ENCODE measurements at regions not wholly inside any gene's neighbourhood (a gene's known extent, or its start where the extent isn't known, plus 50 kb on each side); places are given as distances from the start of the nearest gene placed in this dataset.
A peak's percentile ranks its signal among the peaks of the same experiment; 100 is the strongest.

DNA sequence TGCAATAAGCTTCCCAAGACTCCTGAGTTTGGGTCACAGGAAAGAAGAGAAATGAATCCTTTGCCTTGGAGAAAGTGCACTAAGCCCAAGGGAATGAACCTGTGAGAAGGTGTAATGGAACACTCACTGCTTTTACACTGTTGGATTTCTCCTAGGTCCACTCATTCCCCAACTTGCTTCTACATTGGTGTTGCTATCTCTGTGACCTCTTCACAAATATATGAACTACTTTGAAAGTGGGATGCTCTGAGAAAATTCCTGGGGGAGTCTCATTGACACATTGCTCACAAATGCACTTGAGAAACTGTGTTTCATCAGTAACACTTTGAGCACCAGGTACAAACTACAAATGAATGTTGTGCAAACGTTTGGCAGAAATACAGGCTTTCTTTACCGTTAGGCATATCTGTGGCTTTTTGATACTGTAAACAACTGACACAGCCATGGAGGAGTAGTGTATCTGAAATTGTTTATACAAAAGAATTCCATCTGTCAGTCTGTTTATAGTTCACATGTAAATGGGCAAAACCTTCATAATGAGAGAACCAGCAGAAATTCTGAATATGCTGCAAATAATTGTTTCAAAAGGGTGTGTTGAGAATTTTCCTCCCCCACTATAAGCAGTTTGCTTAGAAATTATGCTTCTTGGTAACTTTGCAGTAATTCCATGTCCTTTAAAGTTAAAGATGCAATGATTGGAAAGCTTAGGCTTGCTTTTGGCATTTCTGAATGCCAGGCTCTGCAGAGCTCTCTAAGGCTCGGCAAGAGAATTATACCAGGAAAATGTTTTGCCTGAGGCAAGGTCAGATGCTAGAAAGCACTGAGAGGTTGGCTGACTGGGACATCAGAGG is 348.5 kb upstream of the DDHD1 start:
- DNase-seq, result no peak

DNA sequence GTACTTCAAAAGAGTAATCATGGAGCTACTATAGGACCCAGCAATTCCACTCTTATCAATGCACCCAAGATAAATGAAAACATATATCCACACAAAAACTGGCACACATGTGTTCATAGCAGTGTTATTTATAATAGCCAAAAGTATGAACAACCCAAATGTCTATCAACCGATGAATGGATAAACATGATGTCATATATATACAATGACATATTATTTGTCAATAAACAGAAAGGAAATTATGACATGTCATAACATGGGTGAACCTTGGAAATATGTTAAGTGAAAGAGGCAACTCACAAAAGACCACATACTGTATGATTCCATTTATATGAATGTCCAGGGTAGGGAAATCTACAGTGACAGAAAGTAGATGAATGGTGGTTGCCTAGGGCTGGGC is 347.1 kb upstream of the DDHD1 start:
- no peak for DNase-seq

DNA sequence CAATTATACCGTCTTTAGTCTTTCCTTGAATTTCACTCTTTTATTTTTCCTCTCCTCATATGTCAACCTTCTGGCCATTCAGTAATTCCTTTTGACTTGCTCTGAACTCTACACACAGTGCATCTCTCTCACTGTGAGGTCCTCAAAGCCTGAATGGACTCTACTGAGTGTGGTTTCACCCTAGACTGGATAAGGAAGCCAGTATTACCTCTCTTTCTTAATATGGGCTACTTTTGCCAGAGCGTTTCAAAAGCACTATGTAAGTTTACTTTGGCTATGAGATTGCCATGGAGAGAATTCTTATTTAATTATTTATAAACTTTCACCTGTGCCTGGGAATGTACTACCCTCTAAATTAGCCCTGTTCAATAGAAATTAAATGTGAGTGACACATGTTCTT is 343.5 kb upstream of the DDHD1 start:
- no peak for DNase-seq

DNA sequence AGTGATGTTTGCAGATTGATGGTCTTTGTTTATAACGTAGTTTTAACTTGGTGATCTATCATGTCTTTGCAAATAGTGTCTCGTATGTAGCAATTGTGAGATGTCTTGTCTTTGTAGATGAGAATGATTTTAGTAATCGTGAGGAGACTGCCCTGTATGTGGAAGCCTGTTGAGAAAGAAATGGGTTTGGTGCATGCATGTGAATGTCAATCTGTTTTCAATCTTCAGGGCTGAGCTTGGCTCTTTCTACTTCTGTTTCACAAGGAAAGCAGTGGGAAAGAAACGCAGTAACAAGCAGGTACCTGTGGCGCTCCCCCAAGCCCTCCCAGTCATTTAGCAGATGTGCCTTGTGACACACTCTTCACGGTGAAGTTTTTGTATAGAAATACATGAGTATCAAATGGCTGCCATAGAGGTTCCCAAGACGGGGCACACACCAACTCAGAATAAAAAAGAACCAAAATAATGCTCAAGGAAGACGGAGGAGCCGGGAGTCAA is 342.8 kb upstream of the DDHD1 start:
- no peak for DNase-seq

DNA sequence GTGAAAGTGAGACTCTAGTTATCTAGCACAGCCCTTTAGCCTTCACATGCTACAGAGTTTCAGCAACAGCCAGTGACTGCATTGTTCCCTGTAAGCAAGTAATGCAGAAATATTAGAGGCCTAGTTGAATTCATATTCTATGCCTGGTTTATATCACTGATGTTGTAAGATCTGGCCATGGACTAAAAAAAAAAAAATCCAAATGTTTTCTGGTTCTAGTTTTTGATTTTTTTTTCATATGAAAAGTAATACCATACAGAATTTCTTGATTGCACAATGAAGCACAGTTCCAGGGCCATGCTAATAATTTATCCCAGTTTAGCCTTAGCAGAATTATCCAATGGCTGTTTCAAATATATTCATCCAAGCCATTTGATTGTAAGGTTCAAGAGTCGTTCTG is 341.5 kb upstream of the DDHD1 start:
- no peak for DNase-seq

DNA sequence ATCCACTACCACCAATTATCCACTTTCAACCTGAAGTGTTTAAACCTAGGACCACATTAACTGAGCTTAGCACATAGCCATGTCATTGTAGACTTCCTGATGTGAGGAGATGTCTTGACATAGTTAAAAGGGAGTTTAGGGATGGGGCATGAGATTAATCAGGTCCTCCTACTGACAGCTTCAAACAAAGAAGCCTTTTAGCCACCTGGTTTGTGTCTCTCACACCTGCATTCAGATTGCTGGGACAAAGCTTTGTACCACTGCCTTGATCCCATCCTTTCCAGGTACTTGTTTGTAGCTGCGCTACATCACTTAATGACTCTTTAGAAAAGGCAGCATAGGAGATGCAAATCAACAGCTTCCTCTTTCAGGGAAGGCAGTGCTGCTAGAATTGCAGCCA is 340.7 kb upstream of the DDHD1 start:
- DNase-seq, result no peak

DNA sequence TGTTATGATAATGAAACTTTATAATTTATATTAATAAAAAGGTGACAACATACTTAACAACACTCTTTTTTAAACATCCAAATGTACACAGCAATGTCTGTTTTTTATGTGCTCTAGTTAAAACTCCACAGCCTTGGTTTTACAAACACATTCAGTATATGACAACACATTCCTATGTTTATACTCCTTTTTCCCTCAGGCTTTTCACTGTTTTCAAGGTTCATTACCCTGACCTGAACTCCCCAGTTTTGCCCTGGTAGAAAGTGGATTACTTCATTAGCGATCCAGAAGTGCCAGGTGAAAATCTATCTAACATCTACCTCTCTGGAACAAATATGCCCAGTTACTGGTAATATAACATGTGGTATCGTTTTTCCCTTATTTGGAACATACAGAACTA is 340.2 kb upstream of the DDHD1 start:
- no peak for DNase-seq

DNA sequence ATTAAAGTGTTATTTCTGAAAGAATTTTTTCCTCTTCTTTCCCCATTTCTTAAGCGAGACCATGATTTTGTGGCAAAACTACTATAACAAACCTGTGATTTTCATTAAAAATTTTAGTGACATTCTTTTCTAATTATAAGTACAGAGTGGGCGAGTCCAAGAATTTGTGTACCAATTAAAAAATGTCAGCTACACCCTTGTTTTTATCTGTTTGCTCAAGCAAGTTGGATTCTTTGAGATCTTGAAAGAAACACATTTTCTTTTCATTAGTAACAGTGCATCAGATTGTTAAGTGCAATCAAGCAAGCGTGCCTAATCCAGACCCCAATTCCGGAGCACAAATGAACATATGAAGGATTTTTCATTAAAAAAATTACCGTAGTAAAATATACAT is 338.8 kb upstream of the DDHD1 start:
- DNase-seq, result no peak

DNA sequence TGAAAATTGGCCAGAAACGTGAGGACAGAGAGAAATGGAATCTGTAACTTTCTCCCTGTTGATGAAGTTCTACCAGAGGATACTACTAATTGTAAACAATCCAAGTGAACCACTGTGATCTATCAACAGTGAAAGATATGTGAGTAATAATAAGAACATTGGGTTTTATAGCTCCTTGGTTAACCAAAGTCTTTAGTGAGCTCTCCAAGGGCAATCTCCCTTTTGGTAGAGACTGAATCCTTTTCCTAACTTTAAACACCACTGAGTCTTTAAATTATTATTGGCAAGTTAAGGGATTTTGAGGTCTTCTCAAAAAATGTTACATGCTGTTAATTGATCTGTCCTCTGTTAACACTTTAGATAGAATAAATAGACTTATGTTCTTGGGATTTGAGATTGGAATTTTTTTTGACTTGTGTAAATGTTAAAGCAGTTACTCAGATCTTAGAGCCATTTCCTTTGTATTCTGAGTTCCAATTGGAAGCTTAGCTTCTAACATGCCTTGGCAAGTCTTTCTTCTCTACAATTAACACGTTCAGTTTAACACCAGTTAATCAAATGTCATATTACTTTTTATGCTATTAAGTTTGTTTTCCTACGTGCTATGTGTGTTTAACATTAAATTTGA is 338.2 kb upstream of the DDHD1 start:
- no peak for DNase-seq

DNA sequence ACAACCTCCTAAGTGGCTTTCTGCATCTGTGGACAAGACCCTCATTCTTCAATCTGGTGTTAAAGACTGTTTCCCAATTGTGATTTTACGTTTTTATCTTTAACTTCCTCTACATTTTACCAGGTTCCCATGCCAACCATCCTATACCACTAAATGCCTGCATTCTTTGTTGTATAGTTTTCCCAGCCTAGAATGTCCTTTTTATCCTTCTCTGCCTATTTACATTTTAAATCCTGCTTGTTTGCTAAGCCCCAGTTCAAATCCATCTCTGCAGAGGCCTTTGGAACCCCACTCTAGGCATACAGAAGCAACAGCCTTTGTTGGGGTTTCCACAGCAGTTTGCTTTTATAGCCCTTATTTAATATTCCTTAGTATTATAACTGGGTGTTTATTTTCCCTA is 325.1 kb upstream of the DDHD1 start:
- no peak for DNase-seq

DNA sequence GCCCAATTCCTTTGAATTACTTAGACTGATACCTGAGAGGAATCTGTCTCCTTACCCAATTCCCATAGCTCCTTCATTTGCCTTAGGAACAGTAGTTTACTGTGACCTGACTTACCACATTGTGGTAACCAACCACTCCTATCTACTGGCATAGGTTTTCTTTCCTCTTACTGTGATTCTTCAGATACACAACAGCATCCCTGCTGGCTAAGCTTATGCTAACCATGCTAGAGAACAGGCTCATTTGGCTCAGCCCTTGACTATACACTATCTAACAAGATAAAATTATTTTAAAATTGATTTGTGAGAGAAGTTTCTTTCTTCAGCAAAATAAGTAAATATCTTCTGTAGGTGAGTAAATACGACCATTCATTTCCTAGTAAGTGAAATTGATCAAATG is 320.4 kb upstream of the DDHD1 start:
- no peak for DNase-seq

DNA sequence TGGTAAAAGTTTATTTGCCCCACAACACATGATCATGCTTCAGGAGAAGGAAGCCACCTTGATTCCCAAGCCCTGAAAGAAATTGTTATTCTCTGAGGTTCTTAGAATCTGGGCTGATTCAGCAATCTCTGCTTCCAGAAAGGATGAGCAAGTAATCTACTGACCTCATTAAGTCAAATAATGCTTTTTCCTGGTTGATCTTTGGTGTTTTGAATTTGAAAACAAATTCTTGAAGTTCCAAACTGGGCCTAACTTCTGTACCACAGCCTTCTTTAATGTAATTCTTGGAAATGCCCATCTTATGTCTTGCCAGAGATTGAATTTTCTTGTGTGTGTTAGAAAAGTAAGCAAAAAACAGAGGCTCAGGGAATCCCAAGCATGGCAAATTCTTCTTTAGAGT is 319.2 kb upstream of the DDHD1 start:
- no peak for DNase-seq

DNA sequence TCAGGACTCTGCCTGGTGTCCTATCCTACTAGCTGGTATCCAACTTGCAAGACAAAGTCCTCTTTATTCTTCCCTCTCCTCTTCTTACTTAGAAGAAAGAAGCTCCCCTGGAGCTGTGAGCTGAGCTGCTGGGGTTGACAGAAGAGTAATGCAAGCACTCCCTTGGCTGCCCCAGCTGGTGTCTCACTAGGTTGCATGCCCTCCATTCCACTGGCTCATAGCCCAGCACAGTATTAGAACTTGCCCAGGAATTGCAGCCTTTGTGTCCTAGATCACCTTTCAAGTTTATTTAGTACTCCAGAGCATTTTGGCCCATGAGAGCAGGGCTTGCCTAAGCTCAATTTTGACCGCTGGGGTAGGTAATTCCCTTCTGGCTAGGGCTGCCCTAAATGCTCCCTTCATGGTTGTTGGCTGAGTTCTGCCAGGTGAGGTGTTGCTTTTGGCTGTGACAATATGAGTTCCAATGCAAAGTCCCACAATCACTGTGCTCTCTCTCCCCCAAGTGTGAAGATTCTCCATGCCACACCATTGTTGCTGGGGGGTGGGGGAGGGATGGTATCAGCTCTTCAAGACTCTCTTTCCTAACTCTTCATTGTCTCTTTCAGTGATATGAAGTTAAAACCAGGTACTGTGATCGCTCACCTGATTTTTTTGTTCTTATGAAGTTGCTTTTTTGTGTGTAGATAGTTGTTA is 317.4 kb upstream of the DDHD1 start:
- no peak for DNase-seq

DNA sequence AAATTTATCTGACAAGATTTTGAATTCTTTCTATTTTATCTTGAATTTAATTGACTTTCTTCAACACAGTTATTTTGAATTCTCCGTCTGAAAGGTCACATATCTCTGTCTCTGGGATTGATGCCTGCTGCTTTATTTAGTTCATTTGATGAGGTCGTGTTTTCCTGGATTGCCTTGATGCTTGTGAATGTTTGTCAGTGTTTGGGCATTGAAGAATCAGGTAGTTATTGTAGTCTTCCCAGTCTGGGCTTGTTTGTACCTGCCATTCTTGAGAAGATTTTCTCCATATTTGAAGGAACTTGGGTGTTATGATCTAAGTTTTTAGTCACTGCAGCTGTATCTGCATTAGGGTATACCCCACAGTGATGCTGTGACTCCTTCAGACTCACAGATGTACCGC is 315.8 kb upstream of the DDHD1 start:
- DNase-seq, result no peak

DNA sequence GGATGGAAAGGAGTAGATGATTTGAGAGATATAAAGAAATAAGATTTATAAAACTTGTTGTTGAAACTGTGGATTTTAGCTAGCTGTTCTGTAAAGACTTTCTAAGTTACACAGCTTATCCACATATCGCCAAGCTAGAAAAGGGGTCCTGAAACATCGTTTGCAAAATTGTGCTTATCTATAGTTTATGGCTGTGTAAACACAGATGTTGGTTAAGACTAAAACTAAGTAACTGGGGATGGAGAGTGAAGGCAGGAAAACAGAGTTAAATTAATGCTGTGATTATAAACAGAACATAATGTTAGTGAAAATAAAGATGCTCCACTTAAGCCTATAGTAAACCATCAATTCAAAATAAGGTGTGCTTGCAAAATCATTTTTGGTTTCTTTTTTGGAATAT is 311.3 kb upstream of the DDHD1 start:
- no peak for DNase-seq

DNA sequence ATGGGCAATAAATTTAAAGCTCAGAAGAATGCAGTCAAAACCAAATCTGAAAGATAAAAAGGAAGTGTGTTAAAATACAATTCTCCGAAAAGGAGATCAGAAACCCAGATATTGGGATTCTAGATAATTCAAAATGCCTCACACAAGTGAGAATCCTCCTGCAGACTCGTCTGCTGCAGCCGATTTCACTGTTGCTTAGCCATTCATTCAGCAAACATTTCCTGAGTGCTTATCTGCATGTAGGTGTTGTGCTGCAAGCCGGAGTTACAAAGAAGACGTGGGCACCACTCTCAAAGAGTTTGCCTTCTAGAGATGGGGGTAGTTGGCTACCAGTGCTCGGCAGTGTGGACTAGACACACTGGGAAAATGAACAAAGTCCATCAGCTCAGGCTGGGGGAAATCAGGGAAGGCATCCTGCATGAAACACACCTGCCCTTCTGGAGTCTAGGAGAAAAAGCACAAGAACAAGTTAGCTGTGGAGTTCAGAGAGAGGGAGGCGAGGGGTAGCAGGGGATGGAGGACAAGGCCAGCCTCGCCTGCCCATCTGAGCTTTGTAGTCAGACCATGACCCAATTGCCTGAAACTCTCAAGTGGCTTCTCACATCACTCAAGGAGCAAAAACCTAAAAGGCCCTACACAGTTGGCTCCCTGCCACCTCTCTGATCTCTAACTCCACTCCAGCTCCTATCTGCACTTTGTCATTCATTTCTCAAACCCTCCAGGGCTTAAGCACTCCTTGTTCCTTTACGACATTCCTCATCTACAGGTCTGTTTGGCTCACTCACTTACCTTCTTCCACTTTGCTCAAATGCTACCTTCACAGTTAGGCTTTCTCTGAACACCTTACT is 310.0 kb upstream of the DDHD1 start:
- DNase-seq, result peak in 1 of 5 donors; percentile 4

DNA sequence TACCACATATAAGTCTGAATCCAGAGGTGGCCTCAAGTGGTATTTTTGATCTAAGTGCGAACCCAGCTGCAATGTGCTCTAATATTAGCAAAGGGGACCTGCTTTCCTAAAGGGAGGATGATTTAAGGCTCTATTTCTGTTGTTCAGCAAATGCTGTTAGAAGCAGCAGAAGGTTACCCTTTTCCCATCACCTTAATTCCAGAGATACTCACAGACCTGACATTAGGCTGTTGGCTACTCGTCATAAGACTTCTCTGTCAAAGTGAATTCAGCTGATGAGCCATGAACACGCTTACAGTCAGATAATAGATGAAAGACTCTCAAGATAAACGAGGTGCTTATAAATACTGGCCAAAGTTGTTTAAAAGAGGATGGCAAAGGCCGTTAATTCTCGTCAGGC is 308.7 kb upstream of the DDHD1 start:
- DNase-seq, result no peak

DNA sequence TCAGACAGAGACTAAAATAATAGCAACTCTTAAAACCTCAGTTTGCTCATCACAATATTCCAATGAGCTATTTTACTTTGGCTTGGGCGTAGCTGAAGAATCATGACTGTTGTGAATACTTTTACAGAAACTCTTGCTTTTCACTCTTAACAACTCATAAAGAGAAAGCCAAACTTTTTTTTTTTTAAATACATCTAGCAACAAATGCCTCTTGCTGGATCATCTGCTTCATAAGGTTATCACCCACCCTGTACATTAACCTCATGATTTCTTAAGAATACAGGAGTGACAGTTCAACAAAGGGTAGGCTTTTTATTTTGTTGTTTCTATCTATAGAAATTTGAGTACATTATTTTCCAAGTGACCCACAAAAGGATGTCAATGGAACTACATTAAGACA is 307.4 kb upstream of the DDHD1 start:
- DNase-seq, result no peak

DNA sequence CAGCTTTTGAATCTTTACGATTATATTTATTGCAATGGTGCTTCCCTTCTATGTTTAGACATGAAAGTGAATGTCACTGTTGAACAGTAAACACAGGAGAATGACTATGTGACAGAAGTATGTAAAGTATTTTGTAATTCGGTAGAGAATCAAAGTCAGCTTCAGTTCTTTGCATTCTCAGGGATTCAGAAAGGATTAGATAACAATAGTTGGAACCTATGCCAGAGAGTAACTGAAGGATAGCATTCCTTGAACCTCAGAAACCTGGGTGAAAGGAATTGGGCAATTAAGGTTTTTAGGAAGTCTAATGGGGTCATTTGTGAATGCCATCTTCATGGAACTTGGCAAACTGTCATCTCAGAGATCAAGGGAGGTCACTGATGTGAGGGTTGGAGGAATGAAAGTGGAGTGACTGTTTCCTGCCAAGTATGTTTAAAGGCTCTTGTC is 305.3 kb upstream of the DDHD1 start:
- DNase-seq, result no peak

DNA sequence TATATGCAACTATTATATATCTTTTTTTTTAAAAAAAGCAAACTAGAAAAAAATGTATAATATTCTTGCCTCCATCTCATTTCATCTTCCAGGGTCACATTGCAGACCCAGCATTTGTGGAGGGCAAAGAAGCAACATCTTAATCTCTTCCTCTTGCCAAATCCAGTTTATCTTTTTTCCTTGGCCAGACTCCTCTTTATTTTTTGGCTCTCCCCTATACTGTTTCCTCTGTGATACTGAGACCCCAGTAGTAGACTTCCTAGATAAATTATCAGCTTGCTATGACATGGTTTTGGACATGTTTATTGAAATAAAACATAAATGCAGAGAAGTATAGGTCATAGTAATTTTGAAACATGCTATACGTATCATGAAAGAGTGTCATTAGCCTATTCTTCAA is 303.8 kb upstream of the DDHD1 start:
- DNase-seq, result no peak

DNA sequence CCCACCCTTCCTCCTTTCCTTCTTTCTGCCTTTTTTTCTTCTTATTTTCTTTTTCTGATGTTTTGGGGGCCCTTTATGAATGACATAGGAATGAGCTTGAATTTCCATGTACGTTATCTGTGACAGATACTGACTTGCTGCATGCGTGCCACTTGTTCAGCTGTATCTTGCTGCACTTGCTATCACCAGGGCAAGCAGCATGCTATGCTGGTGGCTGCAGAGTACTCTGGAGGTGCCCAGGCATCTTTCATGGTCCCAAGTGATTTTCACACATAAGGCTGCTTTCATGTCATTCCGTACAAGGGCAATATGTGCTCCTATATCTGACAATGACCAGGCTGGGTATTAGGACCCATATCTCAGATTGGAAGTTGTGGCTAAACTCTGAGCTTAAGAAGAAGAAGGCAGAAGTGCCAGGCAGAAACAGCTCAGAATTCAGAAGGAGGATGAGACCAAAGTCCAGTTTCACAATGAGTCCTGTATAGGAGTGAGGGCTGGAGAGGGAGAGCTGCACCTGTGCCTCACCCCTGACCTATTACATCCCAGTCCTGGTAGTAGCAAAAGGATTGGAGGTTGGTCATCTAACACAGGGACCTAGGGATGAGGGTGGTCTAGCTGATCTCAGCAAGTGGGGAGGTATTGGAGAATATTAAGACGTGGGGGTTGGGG is 299.0 kb upstream of the DDHD1 start:
- no peak for DNase-seq

DNA sequence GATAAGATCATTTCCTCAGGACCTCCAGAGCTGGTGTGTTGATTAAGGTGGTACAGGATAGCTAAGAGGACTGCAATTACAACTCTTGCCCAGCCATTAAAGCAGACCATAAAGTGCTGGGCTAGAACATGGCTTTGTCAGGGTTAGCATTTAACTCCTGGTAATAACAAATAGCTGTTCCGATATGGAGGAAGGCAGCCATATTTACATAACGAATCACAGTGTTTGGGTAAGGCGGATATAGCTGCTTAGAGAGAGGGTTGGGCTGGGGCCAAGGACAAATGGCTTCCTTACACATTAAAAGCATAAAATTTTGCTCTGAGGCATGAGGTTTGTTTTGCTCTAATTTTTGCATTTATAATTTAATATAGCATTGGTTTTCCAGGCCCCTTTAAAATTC is 297.7 kb upstream of the DDHD1 start:
- DNase-seq, result no peak
